Iris pigment epithelial cell (primary cell): ENCODE measurements at regions not wholly inside any gene's neighbourhood (a gene's known extent, or its start where the extent isn't known, plus 50 kb on each side); places are given as distances from the start of the nearest gene placed in this dataset.
A peak's percentile ranks its signal among the peaks of the same experiment; 100 is the strongest.
"Not testable (repeated sequence)": the region's sequence is repeated elsewhere in the genome, so short reads cannot be mapped to it uniquely, and the experiment has no call there.

Source experiments
- DNase-seq: peaks from one replicate; pipeline ENCODE4 v3.0.0-alpha.2; 2011; ENCODE audit warnings: low read depth

GRCh38 chr5:175347027-175347426, 97.0 kb downstream of the DRD1 start:
- peak; percentile 28 for DNase-seq

GRCh38 chr5:175344331-175345195, 99.4 kb downstream of the DRD1 start:
- no peak for DNase-seq

GRCh38 chr5:175343308-175343707, 100.7 kb downstream of the DRD1 start:
- no peak for DNase-seq

GRCh38 chr5:175340180-175340579, 103.8 kb downstream of the DRD1 start:
- DNase-seq = no peak

GRCh38 chr5:175337680-175338079, 106.3 kb downstream of the DRD1 start:
- no peak for DNase-seq

GRCh38 chr5:175336781-175337180, 107.2 kb downstream of the DRD1 start:
- DNase-seq = no peak

GRCh38 chr5:175335691-175336090, 108.3 kb downstream of the DRD1 start:
- DNase-seq = no peak

- not testable (repeated sequence) for DNase-seq
These were observed 112.6 kb downstream of the DRD1 start for GRCh38 chr5:175331173-175332036.

- DNase-seq = no peak
These were observed 114.0 kb downstream of the DRD1 start for GRCh38 chr5:175329976-175330375.

GRCh38 chr5:175328687-175329086, 115.3 kb downstream of the DRD1 start:
- no peak for DNase-seq

GRCh38 chr5:175328176-175328575, 115.8 kb downstream of the DRD1 start:
- DNase-seq = no peak

- DNase-seq = peak; percentile 6
These were observed 118.3 kb downstream of the DRD1 start for GRCh38 chr5:175325681-175326080.

- DNase-seq = peak; percentile 3
These were observed 122.0 kb downstream of the DRD1 start for GRCh38 chr5:175321927-175322532.

GRCh38 chr5:175319199-175319598, 124.8 kb downstream of the DRD1 start:
- no peak for DNase-seq

GRCh38 chr5:175317872-175318271, 126.1 kb downstream of the DRD1 start:
- no peak for DNase-seq

- DNase-seq = no peak
These were observed 134.7 kb downstream of the DRD1 start for GRCh38 chr5:175309218-175309810.

- no peak for DNase-seq
These were observed 135.3 kb downstream of the DRD1 start for GRCh38 chr5:175308701-175309100.

- no peak for DNase-seq
These were observed 137.6 kb downstream of the DRD1 start for GRCh38 chr5:175306381-175306780.

- no peak for DNase-seq
These were observed 138.7 kb downstream of the DRD1 start for GRCh38 chr5:175305251-175305650.

GRCh38 chr5:175290379-175290778, 153.6 kb downstream of the DRD1 start:
- DNase-seq = no peak

- peak; percentile 22 for DNase-seq
These were observed 155.8 kb downstream of the DRD1 start for GRCh38 chr5:175288048-175288621.

- no peak for DNase-seq
These were observed 157.0 kb downstream of the DRD1 start for GRCh38 chr5:175286981-175287380.
